Progenitor cell of endocrine pancreas (in vitro differentiated cells): ENCODE measurements at regions not wholly inside any gene's neighbourhood (a gene's known extent, or its start where the extent isn't known, plus 50 kb on each side); places are given as distances from the start of the nearest gene placed in this dataset.
"Not testable (repeated sequence)": the region's sequence is repeated elsewhere in the genome, so short reads cannot be mapped to it uniquely, and the experiment has no call there.

Experiments
- DNase-seq: peaks from one replicate; pipeline ENCODE4 v3.0.0; 2021; ENCODE audit warnings: low spot score; ENCODE audit not compliant: unreplicated experiment
- H3K27ac Mint-ChIP-seq: 2 replicates; pipeline ENCODE4 v1.8.0; 2021; ENCODE audit warnings: mild to moderate bottlenecking, moderate library complexity, mixed read lengths
- H3K27me3 Mint-ChIP-seq: 2 replicates; pipeline ENCODE4 v1.8.0; 2021; ENCODE audit warnings: mixed read lengths
- H3K36me3 Mint-ChIP-seq: 2 replicates; pipeline ENCODE4 v1.8.0; 2022; ENCODE audit warnings: mixed read lengths; ENCODE audit not compliant: insufficient read depth
- H3K4me1 Mint-ChIP-seq: 2 replicates; pipeline ENCODE4 v1.8.0; 2021; ENCODE audit warnings: low read depth, mixed read lengths
- H3K4me3 Mint-ChIP-seq: 2 replicates; pipeline ENCODE4 v1.8.0; 2021; ENCODE audit warnings: low read depth, mild to moderate bottlenecking, moderate library complexity, mixed read lengths
- H3K9me3 Mint-ChIP-seq: 2 replicates; pipeline ENCODE4 v1.8.0; 2021; ENCODE audit warnings: low read depth, mixed read lengths
- TF ChIP-seq, protein P1 (sequence below): fragments of 200-600 bp; sonication (generic); IDR thresholded peaks from one replicate; pipeline ENCODE4 v1.5.0; 2021; ENCODE audit warnings: antibody characterized with exemption, mild to moderate bottlenecking; ENCODE audit not compliant: unreplicated experiment

DNA sequence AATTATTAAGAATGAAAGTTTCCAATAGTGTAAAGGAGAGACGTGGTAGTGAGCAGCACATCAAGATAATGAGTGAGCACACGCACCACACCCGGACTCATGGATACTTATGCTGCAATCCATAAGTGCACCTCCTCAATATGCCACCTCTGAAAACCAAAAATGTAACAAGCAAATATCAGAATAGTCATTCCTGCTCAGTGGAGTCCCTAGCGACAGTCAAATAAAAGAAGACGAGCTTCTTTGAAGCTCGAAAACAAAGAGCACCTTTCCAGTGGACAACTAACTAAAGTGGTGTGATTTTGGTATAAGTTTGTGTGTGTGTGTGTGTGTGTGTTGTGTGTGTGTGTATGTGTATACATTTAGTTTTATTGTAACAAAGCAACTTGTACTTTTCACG is 241.3 kb downstream of the DEPDC1B start:
- DNase-seq = no peak
- Mint-ChIP-seq H3K4me3 (no peak overlapping the region), H3K36me3 (no peaks in the 10 kb centered on the region), H3K4me1 (peaks cover 5% of the 10 kb centered on the region), H3K27me3 (peaks cover 7% of the 10 kb centered on the region), H3K27ac (no peak overlapping the region), H3K9me3 (peaks cover 3% of the 10 kb centered on the region)
- TF ChIP-seq, protein P1, sequence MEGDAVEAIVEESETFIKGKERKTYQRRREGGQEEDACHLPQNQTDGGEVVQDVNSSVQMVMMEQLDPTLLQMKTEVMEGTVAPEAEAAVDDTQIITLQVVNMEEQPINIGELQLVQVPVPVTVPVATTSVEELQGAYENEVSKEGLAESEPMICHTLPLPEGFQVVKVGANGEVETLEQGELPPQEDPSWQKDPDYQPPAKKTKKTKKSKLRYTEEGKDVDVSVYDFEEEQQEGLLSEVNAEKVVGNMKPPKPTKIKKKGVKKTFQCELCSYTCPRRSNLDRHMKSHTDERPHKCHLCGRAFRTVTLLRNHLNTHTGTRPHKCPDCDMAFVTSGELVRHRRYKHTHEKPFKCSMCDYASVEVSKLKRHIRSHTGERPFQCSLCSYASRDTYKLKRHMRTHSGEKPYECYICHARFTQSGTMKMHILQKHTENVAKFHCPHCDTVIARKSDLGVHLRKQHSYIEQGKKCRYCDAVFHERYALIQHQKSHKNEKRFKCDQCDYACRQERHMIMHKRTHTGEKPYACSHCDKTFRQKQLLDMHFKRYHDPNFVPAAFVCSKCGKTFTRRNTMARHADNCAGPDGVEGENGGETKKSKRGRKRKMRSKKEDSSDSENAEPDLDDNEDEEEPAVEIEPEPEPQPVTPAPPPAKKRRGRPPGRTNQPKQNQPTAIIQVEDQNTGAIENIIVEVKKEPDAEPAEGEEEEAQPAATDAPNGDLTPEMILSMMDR = no peak

DNA sequence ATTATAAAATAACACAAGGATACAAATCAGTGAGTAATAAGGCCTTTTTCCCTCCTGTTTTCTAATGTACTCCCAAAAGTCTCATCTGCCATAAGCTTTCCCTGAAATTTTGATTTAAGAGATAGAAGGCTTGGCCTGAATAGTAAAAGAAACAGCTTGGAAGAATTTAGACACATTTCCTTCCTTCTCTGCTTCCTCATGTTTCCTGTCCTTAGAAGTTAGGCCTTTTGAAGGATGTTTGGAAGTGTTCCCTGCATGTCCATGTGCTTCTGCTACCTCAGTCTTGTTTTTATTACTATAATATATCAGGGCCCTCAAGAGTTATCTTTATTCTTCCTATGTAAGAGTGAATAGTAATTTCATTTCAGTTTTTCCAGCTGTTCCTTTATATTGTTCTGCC is 242.7 kb downstream of the DEPDC1B start:
- Mint-ChIP-seq H3K27me3 (peaks cover 7% of the 10 kb centered on the region), H3K4me3 (no peak overlapping the region), H3K9me3 (peaks cover 3% of the 10 kb centered on the region), H3K4me1 (peaks cover 13% of the 10 kb centered on the region), H3K27ac (no peak overlapping the region), H3K36me3 (no peaks in the 10 kb centered on the region)
- TF ChIP-seq, protein P1 = no peak
- DNase-seq = no peak

DNA sequence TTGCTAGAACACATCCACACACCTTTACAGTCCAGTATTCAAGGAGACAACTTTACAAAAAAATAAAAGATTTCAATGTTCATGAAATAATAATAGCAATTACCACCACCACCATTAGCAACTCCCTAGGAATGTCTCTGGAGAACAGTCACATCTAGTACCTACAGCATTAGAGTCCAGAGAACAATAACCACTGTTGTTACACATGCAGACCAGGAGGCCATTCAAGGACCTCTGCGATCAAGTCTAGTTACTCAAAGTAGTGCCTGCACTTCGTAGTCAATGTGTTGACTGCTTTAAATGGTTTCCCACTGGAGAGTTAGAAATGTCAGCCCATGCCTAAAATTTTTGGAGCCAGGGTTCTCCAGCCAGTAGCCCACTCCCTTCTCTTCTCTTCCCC is 244.4 kb downstream of the DEPDC1B start:
- Mint-ChIP-seq H3K27ac (no peak overlapping the region), H3K4me3 (no peak overlapping the region), H3K4me1 (peaks cover 14% of the 10 kb centered on the region), H3K36me3 (no peaks in the 10 kb centered on the region), H3K27me3 (peaks cover 12% of the 10 kb centered on the region), H3K9me3 (peaks cover 3% of the 10 kb centered on the region)
- DNase-seq = no peak
- TF ChIP-seq, protein P1 = no peak

DNA sequence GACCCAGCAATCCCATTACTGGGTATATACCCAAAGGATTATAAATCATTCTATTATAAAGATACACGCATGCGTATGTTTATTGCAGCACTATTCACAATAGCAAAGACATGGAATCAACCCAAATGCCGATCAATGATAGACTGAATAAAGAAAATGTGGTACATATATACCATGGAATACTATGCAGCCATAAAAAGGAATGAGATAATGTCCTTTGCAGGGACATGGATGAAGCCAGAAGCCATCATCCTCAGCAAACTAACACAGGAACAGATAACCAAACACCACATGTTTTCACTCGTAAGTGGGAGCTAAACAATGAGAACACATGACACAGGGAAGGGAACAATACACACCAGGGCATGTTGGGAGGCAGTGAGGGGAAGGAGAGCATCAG is 245.7 kb downstream of the DEPDC1B start:
- not testable (repeated sequence) for H3K4me3 Mint-ChIP-seq, H3K36me3 Mint-ChIP-seq

DNA sequence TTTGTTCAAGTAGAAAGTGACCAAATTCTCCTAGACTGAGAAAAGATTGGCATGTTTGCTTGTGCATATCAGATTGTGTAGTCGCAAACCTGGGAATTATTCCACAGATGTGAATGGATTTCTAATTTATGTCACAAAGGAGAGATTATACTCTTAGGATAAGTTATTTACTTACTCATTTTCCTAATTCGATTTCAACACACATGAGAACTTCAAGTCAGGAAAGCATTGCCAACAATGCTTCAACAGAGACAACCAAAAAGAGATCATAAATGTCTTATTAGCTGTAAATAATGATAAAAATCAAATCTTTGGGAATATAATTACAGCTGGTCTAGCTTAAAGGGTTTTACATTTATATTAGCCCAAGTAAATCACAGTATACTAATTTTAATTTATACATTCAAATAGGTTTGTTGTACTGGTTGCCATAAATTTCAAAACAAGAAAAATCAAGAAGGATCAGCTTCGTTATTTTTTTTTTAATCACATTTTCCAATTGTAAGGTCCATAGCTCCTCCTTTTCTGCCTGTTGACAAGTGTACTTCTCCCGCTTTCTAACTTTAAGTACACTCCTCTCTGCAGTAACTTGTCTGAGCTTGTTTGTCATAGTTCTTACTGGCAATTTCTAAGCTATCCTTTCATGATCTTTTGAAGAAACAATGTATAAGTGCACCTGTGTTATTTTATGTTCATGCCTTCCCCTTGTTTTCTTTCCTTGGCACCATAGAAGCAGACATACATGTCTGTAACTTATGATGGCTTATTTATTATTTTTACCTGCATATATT is 246.6 kb downstream of the DEPDC1B start:
- peaks cover 3% of the 10 kb centered on the region for H3K9me3 Mint-ChIP-seq
- no peaks in the 10 kb centered on the region for H3K36me3 Mint-ChIP-seq
- no peak overlapping the region for H3K27ac Mint-ChIP-seq
- TF ChIP-seq, protein P1 = no peak
- H3K4me1 Mint-ChIP-seq = peaks cover 19% of the 10 kb centered on the region
- DNase-seq = no peak
- H3K4me3 Mint-ChIP-seq = no peak overlapping the region
- H3K27me3 Mint-ChIP-seq = peaks cover 6% of the 10 kb centered on the region

More for the DNA sequence above, 245.7 kb downstream of the DEPDC1B start:
- DNase-seq, H3K9me3 Mint-ChIP-seq, H3K27me3 Mint-ChIP-seq, H3K27ac Mint-ChIP-seq: not testable (repeated sequence)
- H3K4me1 Mint-ChIP-seq = peaks cover 14% of the 10 kb centered on the region

DNA sequence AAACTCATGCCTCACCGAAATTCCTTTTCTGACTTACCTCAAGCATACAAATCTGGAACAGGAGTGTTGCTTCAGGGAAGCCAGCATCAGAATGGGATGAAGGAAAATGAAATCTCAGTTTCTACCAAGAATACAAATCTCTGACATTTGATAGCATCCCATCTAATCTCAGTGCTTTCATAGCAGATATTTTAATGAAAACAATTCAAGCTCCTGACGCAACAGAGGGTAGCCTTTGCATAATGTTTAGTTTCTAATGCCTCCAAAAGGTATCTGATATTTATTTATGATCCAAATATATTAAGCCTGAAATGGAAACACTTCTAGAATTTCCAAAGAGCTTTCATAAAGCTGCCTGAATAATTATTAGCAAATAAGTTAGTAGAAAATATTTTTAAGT is 251.4 kb downstream of the DEPDC1B start:
- Mint-ChIP-seq H3K9me3 (no peaks in the 10 kb centered on the region), H3K4me1 (peaks cover 47% of the 10 kb centered on the region), H3K36me3 (no peaks in the 10 kb centered on the region), H3K27me3 (peaks cover 29% of the 10 kb centered on the region), H3K27ac (no peak overlapping the region), H3K4me3 (no peak overlapping the region)
- no peak for DNase-seq
- TF ChIP-seq, protein P1 = no peak
